ENCODE measurements at regions not wholly inside any gene's neighbourhood (a gene's known extent, or its start where the extent isn't known, plus 50 kb on each side); places are given as distances from the start of the nearest gene placed in this dataset.

GRCh38 chr3:190731596-190731995 lies 130.9 kb downstream of the GMNC start:
- H3K9me3 ChIP-seq, result no peaks in the 10 kb centered on the region
- 74 to 83% methylated on average over 1 to 2 of the region's 2 CpGs for WGBS, 2 donors (ENCODE audit: low coverage in 1 of 2)
- no peak for ATAC-seq
- H3K27me3 ChIP-seq, result no peaks in the 10 kb centered on the region
- TF ChIP-seq, protein P1, sequence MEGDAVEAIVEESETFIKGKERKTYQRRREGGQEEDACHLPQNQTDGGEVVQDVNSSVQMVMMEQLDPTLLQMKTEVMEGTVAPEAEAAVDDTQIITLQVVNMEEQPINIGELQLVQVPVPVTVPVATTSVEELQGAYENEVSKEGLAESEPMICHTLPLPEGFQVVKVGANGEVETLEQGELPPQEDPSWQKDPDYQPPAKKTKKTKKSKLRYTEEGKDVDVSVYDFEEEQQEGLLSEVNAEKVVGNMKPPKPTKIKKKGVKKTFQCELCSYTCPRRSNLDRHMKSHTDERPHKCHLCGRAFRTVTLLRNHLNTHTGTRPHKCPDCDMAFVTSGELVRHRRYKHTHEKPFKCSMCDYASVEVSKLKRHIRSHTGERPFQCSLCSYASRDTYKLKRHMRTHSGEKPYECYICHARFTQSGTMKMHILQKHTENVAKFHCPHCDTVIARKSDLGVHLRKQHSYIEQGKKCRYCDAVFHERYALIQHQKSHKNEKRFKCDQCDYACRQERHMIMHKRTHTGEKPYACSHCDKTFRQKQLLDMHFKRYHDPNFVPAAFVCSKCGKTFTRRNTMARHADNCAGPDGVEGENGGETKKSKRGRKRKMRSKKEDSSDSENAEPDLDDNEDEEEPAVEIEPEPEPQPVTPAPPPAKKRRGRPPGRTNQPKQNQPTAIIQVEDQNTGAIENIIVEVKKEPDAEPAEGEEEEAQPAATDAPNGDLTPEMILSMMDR (IDR thresholded peaks at IDR 0.05), result no peak
- TF ChIP-seq POLR2AphosphoS5 (IDR thresholded peaks at IDR 0.05) (no peak), POLR2A (IDR thresholded peaks at IDR 0.05) (no peak), EP300 (IDR thresholded peaks at IDR 0.05) (no peak)
- no peak overlapping the region for H3K4me3 ChIP-seq
- no peak overlapping the region for H3K27ac ChIP-seq
- no peaks in the 10 kb centered on the region for H3K4me1 ChIP-seq
- H3K36me3 ChIP-seq, result no peaks in the 10 kb centered on the region

GRCh38 chr3:190728574-190729246 lies 133.8 kb downstream of the GMNC start:
- H3K27ac ChIP-seq, result no peak overlapping the region
- H3K9me3 ChIP-seq, result no peaks in the 10 kb centered on the region
- H3K4me3 ChIP-seq, result no peak overlapping the region
- H3K27me3 ChIP-seq, result no peaks in the 10 kb centered on the region
- 67 to 73% methylated on average over 7 of the region's 7 CpGs for WGBS, 2 donors (ENCODE audit: low coverage in 1 of 2)
- no peaks in the 10 kb centered on the region for H3K36me3 ChIP-seq
- ATAC-seq, result no peak
- H3K4me1 ChIP-seq, result no peaks in the 10 kb centered on the region
- TF ChIP-seq POLR2AphosphoS5 (IDR thresholded peaks at IDR 0.05) (no peak), EP300 (IDR thresholded peaks at IDR 0.05) (no peak)
- TF ChIP-seq, protein P1 (IDR thresholded peaks at IDR 0.05), result no peak

GRCh38 chr3:190722181-190722905 lies 140.2 kb downstream of the GMNC start:
- no peak for TF ChIP-seq EP300 (IDR thresholded peaks at IDR 0.05)
- TF ChIP-seq, protein P1 (IDR thresholded peaks at IDR 0.05), result no peak
- TF ChIP-seq POLR2AphosphoS5 (IDR thresholded peaks at IDR 0.05), result no peak
- no peak for TF ChIP-seq POLR2A (IDR thresholded peaks at IDR 0.05)
- WGBS, 2 donors (ENCODE audit: low coverage in 1 of 2), result 67 to 88% methylated on average over 4 of the region's 4 CpGs

GRCh38 chr3:190721330-190721729 lies 141.2 kb downstream of the GMNC start:
- Histone ChIP-seq H3K27me3 (no peaks in the 10 kb centered on the region), H3K4me1 (no peaks in the 10 kb centered on the region), H3K9me3 (no peaks in the 10 kb centered on the region), H3K36me3 (no peaks in the 10 kb centered on the region), H3K27ac (no peak overlapping the region), H3K4me3 (no peak overlapping the region)
- no peak for ATAC-seq
- TF ChIP-seq EP300 (IDR thresholded peaks at IDR 0.05), result no peak
- TF ChIP-seq POLR2A (IDR thresholded peaks at IDR 0.05), result no peak
- TF ChIP-seq POLR2AphosphoS5 (IDR thresholded peaks at IDR 0.05), result no peak
- TF ChIP-seq, protein P1 (IDR thresholded peaks at IDR 0.05), result no peak
- 98 to 100% methylated on average over 2 to 5 of the region's 5 CpGs for WGBS, 2 donors (ENCODE audit: low coverage in 1 of 2)

More at GRCh38 chr3:190722181-190722905, 140.2 kb downstream of the GMNC start:
- no peak for ATAC-seq
- Histone ChIP-seq H3K27me3 (no peaks in the 10 kb centered on the region), H3K4me1 (no peaks in the 10 kb centered on the region), H3K36me3 (no peaks in the 10 kb centered on the region), H3K27ac (no peak overlapping the region), H3K4me3 (no peak overlapping the region), H3K9me3 (no peaks in the 10 kb centered on the region)

- WGBS, 2 donors (ENCODE audit: low coverage in 1 of 2), result 23 to 38% methylated on average over 4 of the region's 4 CpGs
- Histone ChIP-seq H3K27ac (no peak overlapping the region), H3K36me3 (no peaks in the 10 kb centered on the region), H3K4me3 (peak overlapping the region in 1 of 2 donors; percentile 4), H3K4me1 (no peaks in the 10 kb centered on the region), H3K27me3 (no peaks in the 10 kb centered on the region), H3K9me3 (no peaks in the 10 kb centered on the region)
- ATAC-seq, result no peak
- TF ChIP-seq, protein P1 (IDR thresholded peaks at IDR 0.05), result no peak
- no peak for TF ChIP-seq EP300 (IDR thresholded peaks at IDR 0.05)
- no peak for TF ChIP-seq POLR2AphosphoS5 (IDR thresholded peaks at IDR 0.05)
- TF ChIP-seq POLR2A (IDR thresholded peaks at IDR 0.05), result no peak
Observed at GRCh38 chr3:190718671-190719070, 143.8 kb downstream of the GMNC start.

Data from gastroesophageal sphincter (tissue), 4 donors.